ENCODE measurements at regions not wholly inside any gene's neighbourhood (a gene's known extent, or its start where the extent isn't known, plus 50 kb on each side); places are given as distances from the start of the nearest gene placed in this dataset.

GRCh38 chrX:34778916-34779315, 121.8 kb upstream of the TMEM47 start:
- TF ChIP-seq EZH2 (IDR thresholded peaks at IDR 0.05; ENCODE audit: low read depth) (no peak), CTCF (conservative IDR thresholded peaks at IDR 0.05) (no peak)
- no peaks in the 10 kb centered on the region for H3F3A ChIP-seq (ENCODE audit: insufficient read depth, low read depth)
- H3K9me3 ChIP-seq (ENCODE audit: insufficient read depth, low read depth): no peaks in the 10 kb centered on the region
- no peak overlapping the region for H3K4me2 ChIP-seq
- BruUV-seq (replicated peaks): no TSS peak
- intact Hi-C loops (cut with micrococcal nuclease; ENCODE audit: unreplicated experiment): no loop called here
- no peak for DNase-seq
- H3K4me1 ChIP-seq (replicated peaks; ENCODE audit: insufficient read depth): no peaks in the 10 kb centered on the region
- CTCF ChIA-PET: no interaction called here
- H2AFZ ChIP-seq: no peak overlapping the region
- no peaks in the 10 kb centered on the region for H4K20me1 ChIP-seq (ENCODE audit: insufficient read depth)
- no peaks in the 10 kb centered on the region for H3K27me3 ChIP-seq (ENCODE audit: insufficient read depth, low read depth)
- no peaks in the 10 kb centered on the region for H3K79me2 ChIP-seq (ENCODE audit: low read depth)
- H3K9me2 ChIP-seq (ENCODE audit: insufficient read depth): no peaks in the 10 kb centered on the region
- H3K4me3 ChIP-seq: no peak overlapping the region
- POLR2A ChIA-PET (ENCODE audit: unreplicated experiment): interaction anchor here (0.7 kb wide), 1 partner anchor 124 kb away, joined by 6 read pairs; no protein-coding TSS in a partner anchor
- H3K27ac ChIP-seq: no peak overlapping the region
- no peaks in the 10 kb centered on the region for H3K36me3 ChIP-seq (ENCODE audit: low read depth)

- Histone ChIP-seq H3K4me2 (no peak overlapping the region), H3F3A (ENCODE audit: insufficient read depth, low read depth) (no peaks in the 10 kb centered on the region), H3K4me1 (replicated peaks; ENCODE audit: insufficient read depth) (no peaks in the 10 kb centered on the region), H3K4me3 (no peak overlapping the region), H3K9me3 (ENCODE audit: insufficient read depth, low read depth) (no peaks in the 10 kb centered on the region), H3K27ac (no peak overlapping the region), H3K79me2 (ENCODE audit: low read depth) (no peaks in the 10 kb centered on the region), H3K9me2 (ENCODE audit: insufficient read depth) (no peaks in the 10 kb centered on the region), H3K36me3 (ENCODE audit: low read depth) (no peaks in the 10 kb centered on the region), H3K27me3 (ENCODE audit: insufficient read depth, low read depth) (no peaks in the 10 kb centered on the region), H4K20me1 (ENCODE audit: insufficient read depth) (no peaks in the 10 kb centered on the region), H2AFZ (no peak overlapping the region)
- BruUV-seq (replicated peaks): no TSS peak
- TF ChIP-seq EZH2 (IDR thresholded peaks at IDR 0.05; ENCODE audit: low read depth) (no peak), CTCF (conservative IDR thresholded peaks at IDR 0.05) (no peak)
- intact Hi-C loops (cut with micrococcal nuclease; ENCODE audit: unreplicated experiment): no loop called here
- DNase-seq: no peak
- POLR2A ChIA-PET (ENCODE audit: unreplicated experiment): no interaction called here
- CTCF ChIA-PET: no interaction called here
These were observed 132.9 kb upstream of the TMEM47 start for GRCh38 chrX:34790026-34790425.

GRCh38 chrX:34805951-34806350, 136.6 kb upstream of the FAM47B start:
- no peak overlapping the region for H2AFZ ChIP-seq
- intact Hi-C loops (cut with micrococcal nuclease; ENCODE audit: unreplicated experiment): no loop called here
- H3F3A ChIP-seq (ENCODE audit: insufficient read depth, low read depth): no peaks in the 10 kb centered on the region
- ChIA-PET CTCF (no interaction called here), POLR2A (ENCODE audit: unreplicated experiment) (no interaction called here)
- no peak overlapping the region for H3K27ac ChIP-seq
- H4K20me1 ChIP-seq (ENCODE audit: insufficient read depth): no peaks in the 10 kb centered on the region
- no peak overlapping the region for H3K4me2 ChIP-seq
- TF ChIP-seq CTCF (conservative IDR thresholded peaks at IDR 0.05) (no peak), EZH2 (IDR thresholded peaks at IDR 0.05; ENCODE audit: low read depth) (no peak)
- no peak for DNase-seq
- no TSS peak for BruUV-seq (replicated peaks)
- H3K4me1 ChIP-seq (replicated peaks; ENCODE audit: insufficient read depth): no peaks in the 10 kb centered on the region
- H3K36me3 ChIP-seq (ENCODE audit: low read depth): no peaks in the 10 kb centered on the region
- no peaks in the 10 kb centered on the region for H3K9me2 ChIP-seq (ENCODE audit: insufficient read depth)
- H3K79me2 ChIP-seq (ENCODE audit: low read depth): no peaks in the 10 kb centered on the region
- no peaks in the 10 kb centered on the region for H3K27me3 ChIP-seq (ENCODE audit: insufficient read depth, low read depth)
- no peak overlapping the region for H3K4me3 ChIP-seq
- no peaks in the 10 kb centered on the region for H3K9me3 ChIP-seq (ENCODE audit: insufficient read depth, low read depth)
